H1 (cell line): ENCODE measurements at regions not wholly inside any gene's neighbourhood (a gene's known extent, or its start where the extent isn't known, plus 50 kb on each side); places are given as distances from the start of the nearest gene placed in this dataset.

Experiments used
- CTCF ChIA-PET: fragments of 300-600 bp; sonication (Branson Sonifier 250); formaldehyde crosslinking; loops from one replicate; lab custom pipeline; 2021; ENCODE audit not compliant: partially characterized antibody; lab: Charles Lee
- POLR2A ChIA-PET: fragments of 300-600 bp; sonication (Branson Sonifier 250); formaldehyde crosslinking; loops from one replicate; lab custom pipeline; 2021; ENCODE audit warnings: inconsistent platforms; ENCODE audit not compliant: partially characterized antibody; lab: Charles Lee
- DNase-seq, 2 experiments: peaks; one replicate each; pipeline versions ENCODE4 v3.0.0 to v3.0.0-alpha.2; 2010 to 2022; ENCODE audit warnings: low spot score in 2 of 2, low read depth in 1 of 2, mixed read lengths in 1 of 2
- FAIRE-seq: peaks from 2 replicates; lab custom pipeline; 2011; peaks lifted over from hg19 to GRCh38; lab: Jason Lieb, UNC
- H2AFZ ChIP-seq: 2 replicates; pipeline ENCODE4 v1.8.1; 2012; ENCODE audit warnings: low read length, inconsistent platforms
- H2AK5ac ChIP-seq: 2 replicates; pipeline ENCODE4 v1.6.1; 2013; ENCODE audit warnings: low read depth, low read length
- H2BK120ac ChIP-seq: replicated peaks from 2 replicates; pipeline ENCODE3; 2013; ENCODE audit warnings: low read depth, low read length, inconsistent platforms
- H2BK12ac ChIP-seq: 2 replicates; pipeline ENCODE4 v1.6.1; 2013; ENCODE audit warnings: low read depth, low read length
- H2BK15ac ChIP-seq: 2 replicates; pipeline ENCODE4 v1.6.1; 2013; ENCODE audit warnings: low read length
- H2BK20ac ChIP-seq: 2 replicates; pipeline ENCODE4 v1.6.1; 2013; ENCODE audit warnings: low read length
- H2BK5ac ChIP-seq: 2 replicates; pipeline ENCODE4 v1.6.1; 2013; ENCODE audit warnings: low read depth, low read length
- H3K14ac ChIP-seq: 2 replicates; pipeline ENCODE4 v1.6.1; 2013; ENCODE audit warnings: inconsistent platforms; ENCODE audit not compliant: insufficient read length
- H3K18ac ChIP-seq: 2 replicates; pipeline ENCODE4 v1.6.1; 2013; ENCODE audit warnings: low read length; ENCODE audit errors: extremely low read depth
- H3K23ac ChIP-seq: 2 replicates; pipeline ENCODE4 v1.6.1; 2013; ENCODE audit warnings: inconsistent platforms; ENCODE audit not compliant: insufficient read length
- H3K23me2 ChIP-seq: 2 replicates; pipeline ENCODE4 v1.6.1; 2013; ENCODE audit warnings: low read depth, low read length
- H3K27ac ChIP-seq: 2 replicates; pipeline ENCODE4 v1.6.1; 2011; ENCODE audit warnings: low read depth, low read length, inconsistent platforms
- H3K27me3 ChIP-seq, 4 experiments: replicated peaks in 1 of 4; 1 replicate in 1 of 4; 2 replicates in 3 of 4; pipeline versions ENCODE4 v1.6.1 to v1.8.1; 2011 to 2013; ENCODE audit warnings: low read length in 3 of 4, mild to moderate bottlenecking in 3 of 4, inconsistent platforms in 2 of 4, mixed read lengths in 2 of 4, moderate library complexity in 1 of 4; ENCODE audit not compliant: control insufficient read depth in 3 of 4, insufficient read depth in 3 of 4; ENCODE audit errors: extremely low read depth in 1 of 4
- H3K36me3 ChIP-seq, 4 experiments: 2 replicates each; pipeline versions ENCODE4 v1.6.1 to v1.8.1; 2011 to 2013; ENCODE audit warnings: mild to moderate bottlenecking in 4 of 4, low read length in 3 of 4, moderate library complexity in 2 of 4, control low read depth in 1 of 4, inconsistent platforms in 1 of 4; ENCODE audit not compliant: insufficient read depth in 4 of 4, control insufficient read depth in 2 of 4
- H3K4ac ChIP-seq: replicated peaks from 2 replicates; pipeline ENCODE3; 2013; ENCODE audit warnings: low read length, low read depth, mixed read lengths, inconsistent platforms; ENCODE audit not compliant: insufficient read length
- H3K4me1 ChIP-seq, 4 experiments: replicated peaks in 1 of 4; 1 replicate in 1 of 4; 2 replicates in 3 of 4; pipeline versions ENCODE4 v1.6.1 to v1.8.1; 2011 to 2013; ENCODE audit warnings: low read length in 3 of 4, inconsistent platforms in 2 of 4, mixed read lengths in 1 of 4; ENCODE audit not compliant: insufficient read depth in 4 of 4, control insufficient read depth in 3 of 4
- H3K4me2 ChIP-seq, 2 experiments: 2 replicates each; pipeline versions ENCODE4 v1.6.1 to v1.8.1; 2011 to 2013; ENCODE audit warnings: low read depth in 2 of 2, low read length in 2 of 2, control low read depth in 1 of 2, inconsistent platforms in 1 of 2, mild to moderate bottlenecking in 1 of 2; ENCODE audit not compliant: insufficient read depth in 1 of 2
- H3K4me3 ChIP-seq, 4 experiments: fragments of 200-600, 300-600 bp in 1 of 4; sonication (generic), shearing (Covaris generic), sonication (Bioruptor Twin) in 1 of 4; 2 replicates each; pipeline versions ENCODE4 v1.5.1 to v1.8.1; 2011 to 2016; ENCODE audit warnings: low read length in 4 of 4, low read depth in 3 of 4, control low read depth in 2 of 4, inconsistent platforms in 2 of 4, mild to moderate bottlenecking in 2 of 4, mixed read lengths in 1 of 4, moderate library complexity in 1 of 4; ENCODE audit not compliant: insufficient read depth in 2 of 4; ENCODE audit errors: extremely low read depth in 1 of 4
- H3K56ac ChIP-seq: replicated peaks from 2 replicates; pipeline ENCODE3; 2013; ENCODE audit warnings: low read depth, mild to moderate bottlenecking, mixed read lengths, low read length, inconsistent platforms; ENCODE audit not compliant: insufficient read length
- H3K79me1 ChIP-seq: 2 replicates; pipeline ENCODE4 v1.6.1; 2013; ENCODE audit warnings: low read depth, low read length, control low read depth
- H3K79me2 ChIP-seq, 2 experiments: 2 replicates each; pipeline versions ENCODE4 v1.6.1 to v1.8.1; 2012 to 2013; ENCODE audit warnings: low read length in 2 of 2, mild to moderate bottlenecking in 2 of 2, inconsistent platforms in 1 of 2; ENCODE audit not compliant: insufficient read depth in 2 of 2, control insufficient read depth in 1 of 2
- H3K9ac ChIP-seq, 4 experiments: replicated peaks in 1 of 4; 1 replicate in 1 of 4; 2 replicates in 3 of 4; pipeline versions ENCODE4 v1.6.1 to v1.8.1; 2011 to 2013; ENCODE audit warnings: low read depth in 3 of 4, low read length in 3 of 4, control low read depth in 2 of 4, mild to moderate bottlenecking in 2 of 4, moderate library complexity in 2 of 4, inconsistent platforms in 1 of 4; ENCODE audit errors: extremely low read depth in 1 of 4
- H3K9me3 ChIP-seq, 2 experiments: 2 replicates each; pipeline versions ENCODE4 v1.6.1 to v1.8.1; 2012 to 2013; ENCODE audit warnings: mild to moderate bottlenecking in 2 of 2, moderate library complexity in 2 of 2, control low read depth in 1 of 2, inconsistent platforms in 1 of 2, low read depth in 1 of 2, low read length in 1 of 2, mixed read lengths in 1 of 2; ENCODE audit not compliant: insufficient read depth in 2 of 2
- H4K20me1 ChIP-seq, 2 experiments: replicated peaks in 1 of 2; 2 replicates each; pipeline versions ENCODE3 to v1.8.1; 2011 to 2013; ENCODE audit warnings: inconsistent platforms in 2 of 2, low read length in 2 of 2, mild to moderate bottlenecking in 1 of 2; ENCODE audit not compliant: insufficient read depth in 2 of 2, control insufficient read depth in 1 of 2
- H4K5ac ChIP-seq: 2 replicates; pipeline ENCODE4 v1.6.1; 2013; ENCODE audit warnings: low read length, low read depth, mixed read lengths, inconsistent platforms; ENCODE audit not compliant: insufficient read length
- H4K8ac ChIP-seq: 2 replicates; pipeline ENCODE4 v1.8.0; 2013; ENCODE audit warnings: mild to moderate bottlenecking, moderate library complexity, low read length, inconsistent platforms; ENCODE audit not compliant: insufficient read depth; ENCODE audit errors: extremely low read depth
- H4K91ac ChIP-seq: replicated peaks from 2 replicates; pipeline ENCODE3; 2013; ENCODE audit warnings: low read length, mixed read lengths, inconsistent platforms; ENCODE audit not compliant: insufficient read length
- BRCA1 ChIP-seq: IDR thresholded peaks from 2 replicates; pipeline ENCODE4 v1.6.1; 2012; ENCODE audit warnings: low read depth, low read length, improper control_type of control experiment
- KDM1A ChIP-seq: fragments of 200-600, 300-600 bp; sonication (generic); IDR thresholded peaks from 2 replicates; pipeline ENCODE4 v1.7.1; 2016; ENCODE audit warnings: mild to moderate bottlenecking, low read length, borderline replicate concordance
- RAD21 ChIP-seq, 2 experiments: IDR thresholded peaks in 1 of 2; conservative IDR thresholded peaks in 1 of 2; 2 replicates each; pipeline ENCODE4 v1.6.1; 2011; ENCODE audit warnings: low read depth in 2 of 2, low read length in 2 of 2, improper control_type of control experiment in 1 of 2, inconsistent platforms in 1 of 2, mild to moderate bottlenecking in 1 of 2, moderate library complexity in 1 of 2
- TBP ChIP-seq: IDR thresholded peaks from 2 replicates; pipeline ENCODE4 v1.6.1; 2011; ENCODE audit warnings: low read depth, low read length, improper control_type of control experiment
- WGBS, 2 experiments: shearing (Covaris generic) in 1 of 2; methylation state at CpG; one replicate each; pipeline versions ENCODE4 v1.1.6 to v1.1.7; 2013 to 2015; ENCODE audit warnings: low lambda C conversion rate in 2 of 2, mixed read lengths in 2 of 2, inconsistent platforms in 1 of 2, low coverage in 1 of 2, missing lambda C conversion rate in 1 of 2; ENCODE audit not compliant: insufficient replicate concordance in 2 of 2, insufficient coverage in 1 of 2, insufficient read length in 1 of 2; ENCODE audit errors: extremely low coverage in 1 of 2, missing lambda C conversion rate in 1 of 2; 5-methylcytosine and 5-hydroxymethylcytosine counted together

DNA sequence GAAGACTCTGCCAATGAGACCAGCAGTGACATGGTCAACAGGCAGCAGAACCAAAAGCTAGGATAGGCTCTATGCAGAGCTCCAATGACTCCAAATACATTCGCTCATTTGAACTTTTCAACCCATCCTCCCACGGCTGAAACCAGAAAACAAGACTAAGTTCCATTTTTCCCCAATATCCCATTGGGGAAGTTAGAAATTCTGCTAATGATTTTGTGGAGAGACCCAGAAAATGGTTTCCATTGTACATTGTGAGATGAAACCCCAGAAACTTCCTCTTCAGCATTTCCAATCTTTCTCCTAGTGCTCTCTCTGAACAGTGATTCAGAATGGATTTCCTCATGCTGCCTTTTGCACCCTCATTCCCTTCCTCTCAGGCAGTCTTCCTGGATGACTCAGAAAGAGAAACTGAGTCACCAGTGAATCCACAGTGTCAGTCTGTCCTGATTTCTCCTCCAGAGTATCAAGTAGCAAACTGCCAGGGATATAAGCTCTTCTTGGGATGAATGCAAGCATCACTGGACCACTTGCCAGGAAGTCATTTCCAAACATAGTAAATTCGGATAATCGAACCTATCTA is 467.7 kb upstream of the ID2 start:
- no peak overlapping the region for H3K23ac ChIP-seq
- no peaks in the 10 kb centered on the region for H3K36me3 ChIP-seq
- peaks cover 4 to 10% (median 6%) of the 10 kb centered on the region in 4 experiments; a peak in 5 of 7 replicates for H3K4me1 ChIP-seq
- ChIA-PET CTCF (interaction anchor here (1.2 kb wide), 1 partner anchor 71 kb away, joined by 3 read pairs; no protein-coding TSS in a partner anchor), POLR2A (no interaction called here)
- H4K8ac ChIP-seq, result no peak overlapping the region
- no peak for DNase-seq
- no peak overlapping the region for H2AFZ ChIP-seq
- H3K27ac ChIP-seq, result no peak overlapping the region
- H3K79me1 ChIP-seq, result no peaks in the 10 kb centered on the region
- H2BK15ac ChIP-seq, result no peak overlapping the region
- 91% methylated on average over 4 of the region's 4 CpGs; no CpG with 5 or more reads in 1 of the 2 experiments for WGBS, 2 experiments
- no peak overlapping the region for H2BK20ac ChIP-seq
- no peaks in the 10 kb centered on the region for H3K79me2 ChIP-seq
- H3K18ac ChIP-seq, result no peak overlapping the region
- H2BK5ac ChIP-seq, result no peak overlapping the region
- H3K56ac ChIP-seq, result no peak overlapping the region
- H3K9me3 ChIP-seq, result no peaks in the 10 kb centered on the region
- H4K5ac ChIP-seq, result no peak overlapping the region
- H3K23me2 ChIP-seq, result no peaks in the 10 kb centered on the region
- FAIRE-seq, result no peak
- H2BK120ac ChIP-seq, result no peak overlapping the region
- H3K9ac ChIP-seq, result no peak overlapping the region; a peak in 1 of 7 replicates
- H3K4ac ChIP-seq, result no peak overlapping the region
- H3K4me2 ChIP-seq, result no peak overlapping the region
- no peak for TF ChIP-seq RAD21 (IDR thresholded peaks at IDR 0.05 in 1 of 2, conservative IDR thresholded peaks at IDR 0.05 in 1 of 2; ENCODE audit: low read depth in 2 of 2, low read length in 2 of 2)
- no peak for TF ChIP-seq KDM1A
- no peak for TF ChIP-seq BRCA1
- TF ChIP-seq TBP, result no peak
- TF ChIP-seq, all 59 proteins: peak for 0
- no peak overlapping the region for H2BK12ac ChIP-seq
- no peak overlapping the region for H3K14ac ChIP-seq
- no peak overlapping the region for H2AK5ac ChIP-seq
- no peaks in the 10 kb centered on the region for H4K20me1 ChIP-seq
- no peak overlapping the region for H4K91ac ChIP-seq
- no peak overlapping the region for H3K4me3 ChIP-seq
- no peaks in the 10 kb centered on the region for H3K27me3 ChIP-seq
